GM18907 (cell line): ENCODE measurements at regions not wholly inside any gene's neighbourhood (a gene's known extent, or its start where the extent isn't known, plus 50 kb on each side); places are given as distances from the start of the nearest gene placed in this dataset.

ENCODE experiments used
- ATAC-seq: cut with Tn5 transposase; IDR thresholded peaks from one replicate; pipeline ENCODE4 v1.9.1; 2021; ENCODE audit warnings: mild to moderate bottlenecking, moderate library complexity; ENCODE audit not compliant: unreplicated experiment

DNA sequence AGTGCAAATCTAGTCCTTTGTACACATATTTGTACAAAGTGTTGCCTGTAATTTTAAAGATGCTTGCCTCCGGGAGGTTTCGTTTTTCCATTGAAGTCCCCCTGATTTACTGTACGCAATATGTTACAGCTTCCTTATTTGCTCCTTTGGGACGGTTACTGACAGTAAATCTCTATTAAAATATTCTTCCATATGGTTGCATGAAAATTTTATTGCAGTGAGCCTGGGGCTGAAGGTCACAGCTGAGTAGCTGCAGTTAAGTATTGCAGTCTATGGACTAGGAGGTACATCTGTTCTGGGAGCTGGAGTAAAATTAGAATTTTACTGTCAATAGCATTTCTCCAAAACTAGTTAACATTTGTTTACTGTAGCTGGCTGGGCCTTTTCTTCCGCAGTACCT lies 119.2 kb downstream of the ETAA1 start:
- ATAC-seq, result no peak

DNA sequence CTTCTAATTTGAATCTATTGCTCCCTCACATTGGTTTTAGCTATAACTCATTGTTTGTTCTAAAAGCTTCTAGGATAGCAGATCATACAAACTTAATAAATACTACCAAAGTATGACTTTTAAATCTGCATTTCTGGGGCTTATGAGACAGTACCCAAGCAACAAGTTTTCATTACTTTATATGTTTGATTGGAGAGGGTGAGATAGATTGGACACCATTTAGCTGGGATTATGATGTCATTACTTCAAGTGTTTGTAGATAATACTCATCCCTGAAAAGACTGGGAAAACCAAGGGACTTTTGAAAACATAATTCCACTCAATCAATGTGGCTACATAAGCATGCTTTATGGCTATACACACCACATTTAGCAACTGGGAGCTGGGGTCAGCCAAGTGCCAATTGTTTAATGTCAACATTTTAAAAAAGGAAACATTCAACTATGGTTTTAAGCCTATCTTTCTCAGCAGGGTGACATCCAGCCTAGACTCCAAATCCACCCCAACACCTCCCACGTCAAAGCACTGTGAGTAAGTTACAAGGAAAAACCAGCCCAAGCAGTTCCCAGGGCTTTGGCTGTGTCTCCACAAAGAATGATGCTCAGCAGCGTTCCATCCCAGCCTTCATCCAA lies 119.9 kb downstream of the ETAA1 start:
- ATAC-seq, result no peak

DNA sequence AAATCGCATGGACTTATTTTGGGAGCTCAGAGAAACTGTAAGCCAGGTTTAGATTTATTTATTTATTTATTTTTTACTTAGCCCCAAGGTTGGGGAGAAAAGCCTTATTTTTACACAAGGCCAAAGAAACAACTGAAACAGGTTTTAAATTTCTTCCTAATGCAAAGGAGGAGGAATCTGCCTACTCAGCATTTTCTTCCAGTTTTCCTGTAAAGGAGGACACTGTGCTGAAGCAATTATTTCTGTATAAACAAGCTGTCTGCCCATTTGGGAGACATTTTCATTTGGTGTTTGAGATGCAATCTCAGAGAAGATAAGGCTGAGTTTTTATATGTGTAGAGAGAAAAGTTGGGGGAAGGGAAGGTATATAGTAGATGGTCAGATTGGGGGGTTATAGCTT lies 125.0 kb downstream of the ETAA1 start:
- no peak for ATAC-seq

DNA sequence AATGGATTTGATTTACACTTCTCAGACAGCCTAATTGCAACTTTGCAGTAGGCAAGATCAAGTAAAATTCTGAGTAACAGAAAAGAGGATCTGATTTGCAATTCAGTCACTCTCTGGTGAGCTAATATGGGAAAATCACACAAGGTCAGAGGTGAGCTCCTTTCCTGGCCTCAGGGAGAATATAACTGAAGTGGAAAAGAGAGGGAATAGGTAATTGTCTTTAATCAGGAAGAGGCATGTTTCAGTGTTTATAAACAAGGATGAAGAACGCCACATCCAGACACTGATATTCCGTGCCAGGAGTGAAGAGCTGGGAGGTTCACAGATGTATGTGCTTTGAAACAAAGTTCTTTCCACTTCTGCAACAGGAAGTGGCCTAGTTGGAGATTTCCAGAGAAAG lies 127.1 kb downstream of the ETAA1 start:
- no peak for ATAC-seq

DNA sequence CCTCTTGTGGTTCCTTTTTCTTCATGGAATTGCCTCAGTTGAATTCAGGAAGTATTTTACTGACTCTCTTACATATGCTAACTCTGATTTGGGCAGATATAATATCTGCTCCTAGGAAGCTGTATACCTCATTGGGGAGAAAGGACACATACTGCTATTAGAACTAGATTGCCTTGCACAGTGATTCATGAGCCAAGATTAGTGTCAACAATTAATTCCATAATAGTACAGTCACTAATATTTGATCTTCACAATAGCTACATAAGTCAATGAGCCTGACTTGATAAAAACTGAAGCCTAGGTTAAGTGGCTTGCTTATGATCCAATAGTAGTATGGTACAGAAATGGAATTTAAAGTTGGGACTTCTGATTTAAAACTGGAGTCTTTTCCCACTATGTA lies 127.6 kb downstream of the ETAA1 start:
- ATAC-seq, result no peak

DNA sequence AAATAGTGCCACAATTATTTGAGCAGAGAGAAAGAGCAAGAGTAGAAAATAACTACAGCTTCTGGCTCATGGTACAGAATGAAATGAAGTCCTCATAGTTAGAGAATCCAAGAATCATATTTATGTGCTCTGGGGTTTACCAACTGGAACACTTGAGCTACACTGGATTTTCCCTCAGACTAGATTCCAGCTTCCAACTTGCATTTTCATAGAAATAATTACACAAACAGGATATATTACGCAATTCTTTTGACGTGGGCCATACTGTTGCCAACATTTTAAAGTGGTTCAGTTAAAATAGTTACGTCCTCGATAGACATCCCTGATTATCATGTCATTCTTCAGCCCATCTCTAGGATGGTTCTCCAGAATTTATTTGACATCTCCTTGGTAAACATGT lies 129.2 kb downstream of the ETAA1 start:
- ATAC-seq, result no peak

DNA sequence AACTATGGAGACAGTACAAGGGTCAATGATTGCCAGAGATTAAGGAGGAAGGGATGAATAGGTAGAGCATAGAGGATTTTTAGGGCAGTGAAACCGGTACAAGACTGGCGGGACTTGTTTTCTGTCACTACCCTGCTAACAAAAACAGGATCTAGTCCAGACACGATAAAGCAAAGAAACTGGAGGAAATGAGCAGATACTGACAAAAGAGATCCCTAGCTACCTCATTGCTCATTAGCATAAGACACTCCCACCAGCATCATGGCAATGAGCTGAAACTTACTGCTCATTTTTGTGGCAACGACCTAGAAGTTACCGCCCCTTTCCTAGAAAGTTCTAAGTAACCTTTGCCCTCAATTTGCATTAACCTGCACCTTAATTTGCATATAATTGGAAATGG lies 131.2 kb downstream of the ETAA1 start:
- ATAC-seq, result no peak

DNA sequence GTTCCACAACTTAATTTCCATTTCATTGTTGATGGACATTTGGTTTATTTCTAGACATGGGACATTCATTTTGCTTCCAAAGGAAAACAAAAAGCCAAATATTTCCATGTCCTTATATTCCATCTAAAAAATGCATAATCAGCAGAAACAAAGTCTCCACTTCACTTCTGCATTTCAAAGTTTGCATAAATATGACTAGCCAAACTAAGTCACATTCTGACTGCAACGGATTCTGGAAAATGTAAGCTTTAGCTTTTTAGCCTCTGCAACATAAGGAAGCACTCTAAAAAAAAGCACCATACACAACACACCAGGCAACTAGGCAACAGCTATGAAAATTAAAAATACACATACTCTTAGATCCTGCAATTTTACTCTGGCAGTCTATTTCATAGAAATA lies 135.3 kb downstream of the ETAA1 start:
- ATAC-seq, result no peak

DNA sequence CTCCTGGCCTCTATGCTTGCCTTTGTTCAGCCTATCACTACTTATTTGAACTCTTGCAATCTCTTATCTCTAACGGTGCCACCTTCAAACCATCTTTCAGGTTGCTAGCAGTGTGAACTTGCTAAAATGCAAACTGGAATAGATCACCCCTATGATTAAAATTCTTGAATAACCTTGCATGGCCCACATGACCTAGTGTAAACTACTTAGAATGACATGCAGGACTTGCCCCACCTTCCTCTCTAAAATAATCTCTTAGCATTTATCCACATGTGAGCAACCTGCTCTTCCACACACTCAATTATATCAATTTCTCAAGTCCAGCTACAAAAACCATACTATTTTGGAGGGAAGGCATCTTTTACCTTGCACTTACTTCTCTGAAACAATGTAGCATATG lies 137.6 kb downstream of the ETAA1 start:
- no peak for ATAC-seq

DNA sequence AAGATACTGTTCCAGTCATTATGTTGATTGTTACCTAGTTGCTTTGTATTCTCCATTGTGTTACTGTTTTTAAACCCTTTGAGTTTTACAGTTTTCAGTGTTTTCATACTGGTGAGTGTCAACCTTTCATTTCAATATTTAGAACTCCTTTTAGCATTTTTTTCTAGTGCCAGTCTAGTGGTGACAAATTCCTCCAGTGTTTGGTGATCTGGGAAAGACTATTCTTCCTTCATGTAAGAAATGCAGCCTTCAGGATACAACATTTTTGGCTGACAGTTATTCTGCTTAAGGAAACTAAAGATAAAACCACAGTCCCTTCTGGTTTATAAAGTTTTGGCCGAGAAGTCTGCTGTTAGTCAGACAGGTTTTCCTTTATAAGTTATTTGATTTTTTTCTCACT lies 143.8 kb downstream of the ETAA1 start:
- ATAC-seq, result no peak

DNA sequence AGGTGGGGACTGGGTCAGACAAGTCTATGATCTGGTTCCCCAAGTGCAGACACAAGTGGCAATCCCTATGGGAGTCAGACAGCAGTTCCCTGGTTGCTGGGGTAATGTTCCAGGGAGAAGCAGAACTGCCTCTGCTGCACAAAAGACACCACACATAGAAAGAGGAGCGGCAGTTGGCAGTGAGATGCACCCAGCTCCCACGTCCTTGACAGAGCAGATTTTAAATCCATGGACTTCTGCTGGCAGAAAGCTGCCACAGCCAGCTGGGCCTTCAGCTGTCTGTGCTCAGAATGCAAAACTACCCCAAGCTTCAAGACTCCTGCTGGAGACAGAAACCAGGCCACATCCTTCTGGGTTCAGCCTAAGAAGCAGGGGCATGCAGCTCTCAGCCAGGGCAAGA lies 147.2 kb downstream of the ETAA1 start:
- no peak for ATAC-seq

DNA sequence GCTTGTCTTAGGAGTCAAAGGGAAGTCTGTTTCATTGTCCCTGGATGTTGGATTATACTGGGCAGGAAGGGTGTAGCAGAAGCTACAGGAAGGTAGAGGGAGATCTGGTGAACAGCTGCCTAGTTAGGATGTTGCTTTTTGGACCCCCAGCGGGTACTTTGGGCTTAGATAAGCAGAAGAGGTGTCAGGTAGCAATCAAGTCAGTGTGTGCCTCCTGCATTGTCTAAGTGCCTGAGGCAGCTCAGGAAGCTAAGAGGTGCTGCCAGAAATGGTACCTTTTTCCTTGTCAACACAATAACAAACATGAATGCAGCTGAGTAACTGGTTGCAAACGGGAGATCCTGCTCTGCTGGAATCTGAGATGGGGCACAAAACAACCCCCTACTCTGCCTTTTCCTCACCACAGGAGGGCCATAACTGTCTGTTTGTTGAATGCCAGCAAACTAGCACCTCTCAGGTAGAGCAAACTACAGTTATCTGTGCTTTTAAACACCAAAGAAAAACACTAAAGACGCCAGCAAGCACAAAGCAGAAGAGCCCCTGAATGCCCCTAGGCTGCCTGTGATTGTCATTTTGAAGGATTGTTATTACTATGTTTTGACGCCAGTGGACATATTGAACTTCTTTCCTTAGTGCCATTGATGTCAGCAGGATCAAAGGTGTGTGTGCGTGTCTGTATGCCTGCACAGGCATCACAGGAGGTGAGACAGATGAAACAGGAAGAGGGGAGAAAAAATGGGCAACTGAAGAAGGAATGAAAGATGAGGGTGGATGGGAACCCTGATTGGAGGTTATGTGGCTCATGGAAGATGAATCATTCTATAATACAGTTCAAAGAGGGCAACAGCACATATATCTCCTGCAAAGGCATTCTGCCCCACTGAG lies 151.4 kb downstream of the ETAA1 start:
- no peak for ATAC-seq

DNA sequence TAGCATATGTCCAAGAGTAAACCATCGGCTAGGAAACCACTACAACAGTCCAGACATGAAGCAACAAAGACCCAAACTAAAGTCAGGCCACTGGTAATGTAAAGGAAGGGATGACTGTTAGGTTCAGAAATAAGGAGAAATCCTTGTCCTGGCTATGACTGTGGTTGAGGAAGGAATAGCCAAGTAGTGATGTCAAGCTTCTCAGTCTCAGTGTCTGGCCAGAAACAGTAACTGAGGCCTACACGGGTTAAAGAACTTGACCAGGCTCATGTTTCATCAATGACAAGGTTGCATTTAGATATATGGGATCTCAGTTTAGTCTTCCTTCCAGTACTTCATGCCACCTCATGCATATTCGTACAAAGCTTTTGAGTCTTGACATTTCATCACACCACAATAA lies 162.0 kb downstream of the ETAA1 start:
- no peak for ATAC-seq

DNA sequence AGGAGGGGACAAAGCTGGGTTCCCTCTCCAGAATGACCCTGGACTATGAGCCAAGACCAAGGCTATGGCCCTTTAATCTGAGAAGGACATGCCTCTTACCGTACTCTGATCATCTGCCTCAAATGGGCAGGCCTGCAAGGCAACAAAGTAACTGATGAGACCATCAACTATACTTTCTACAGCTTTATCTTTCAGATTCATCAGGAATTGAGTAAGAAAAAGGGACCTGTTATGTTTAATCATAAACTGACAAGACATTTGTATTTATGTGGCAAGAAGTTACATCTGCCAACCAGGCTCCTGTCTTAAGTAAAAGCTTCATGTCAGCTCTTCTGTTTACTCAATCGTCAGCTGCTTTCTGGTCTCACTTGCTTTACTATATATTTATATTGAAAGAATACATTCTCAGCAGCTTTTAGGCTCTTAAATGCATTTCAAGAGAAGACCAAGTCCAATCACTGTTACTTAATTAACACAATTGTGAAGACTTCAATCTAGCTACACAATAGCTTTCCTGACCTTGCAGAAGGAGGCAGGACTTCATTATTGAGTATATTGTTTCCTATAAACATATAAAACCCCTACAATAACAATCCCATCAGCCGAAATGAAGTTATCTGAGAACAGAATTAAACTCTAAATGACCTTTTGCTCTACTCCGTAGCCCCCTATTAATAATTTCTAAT lies 163.8 kb downstream of the ETAA1 start:
- ATAC-seq, result no peak

DNA sequence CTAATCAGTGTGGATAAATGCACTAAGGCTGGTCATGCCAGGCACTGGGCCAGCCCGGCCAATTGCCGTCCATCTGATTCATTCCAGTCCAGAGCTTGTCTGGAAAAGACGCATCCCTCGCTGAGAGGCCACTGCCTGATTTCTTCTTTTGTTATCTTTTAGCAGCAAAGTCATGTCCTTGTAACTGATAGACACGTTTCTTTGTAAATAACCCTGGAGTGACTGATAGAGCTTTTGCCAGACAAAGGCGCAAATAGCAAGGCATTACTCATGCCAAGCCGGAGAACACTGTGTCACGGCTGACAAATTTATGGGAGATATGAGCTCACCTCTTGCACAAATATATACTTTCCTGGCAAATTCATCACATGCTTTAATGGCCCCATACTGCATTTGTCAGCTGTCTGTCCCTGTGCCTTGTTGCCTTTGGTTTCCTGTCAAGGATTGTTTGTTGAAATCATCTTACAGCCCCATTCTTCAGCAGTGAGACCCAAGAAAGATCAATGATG lies 164.4 kb downstream of the ETAA1 start:
- no peak for ATAC-seq

DNA sequence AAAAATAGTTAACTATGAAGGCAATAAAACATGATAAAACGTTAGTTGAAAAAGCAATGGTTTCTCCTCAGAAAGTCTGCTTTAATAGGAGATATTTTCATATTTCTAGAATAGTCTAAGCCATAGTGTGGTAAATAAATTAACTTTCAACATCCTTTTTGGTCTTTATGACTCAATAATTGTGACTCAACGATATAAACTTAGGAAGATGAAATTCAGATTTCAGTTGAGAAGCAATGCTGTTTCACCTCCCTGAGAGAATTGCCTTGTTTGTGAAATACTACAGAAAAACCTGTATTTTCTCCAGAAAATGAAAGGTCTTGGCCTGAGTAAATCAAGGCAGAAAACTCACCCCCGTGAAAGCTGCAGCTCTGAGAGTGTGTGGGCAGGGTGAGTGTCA lies 166.9 kb downstream of the ETAA1 start:
- ATAC-seq, result no peak

DNA sequence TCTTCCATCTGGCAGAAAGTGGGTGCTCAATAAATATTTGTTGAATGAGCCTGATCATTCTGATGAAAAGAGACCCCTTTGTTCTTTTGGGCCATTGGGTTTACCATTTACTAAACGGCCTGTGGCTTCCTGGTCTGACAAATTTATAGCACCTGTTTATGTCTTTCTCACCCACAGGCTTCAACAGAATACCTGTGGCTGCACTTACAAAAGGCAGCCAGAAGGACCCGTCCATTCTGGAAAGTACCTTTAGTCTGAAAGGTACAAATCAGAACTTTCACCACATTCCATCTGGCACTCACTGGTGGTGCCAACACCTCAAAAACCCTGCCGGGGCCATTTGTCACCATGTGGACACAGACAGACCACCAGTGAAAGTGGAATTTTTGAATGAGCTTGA lies 167.5 kb downstream of the ETAA1 start:
- no peak for ATAC-seq

DNA sequence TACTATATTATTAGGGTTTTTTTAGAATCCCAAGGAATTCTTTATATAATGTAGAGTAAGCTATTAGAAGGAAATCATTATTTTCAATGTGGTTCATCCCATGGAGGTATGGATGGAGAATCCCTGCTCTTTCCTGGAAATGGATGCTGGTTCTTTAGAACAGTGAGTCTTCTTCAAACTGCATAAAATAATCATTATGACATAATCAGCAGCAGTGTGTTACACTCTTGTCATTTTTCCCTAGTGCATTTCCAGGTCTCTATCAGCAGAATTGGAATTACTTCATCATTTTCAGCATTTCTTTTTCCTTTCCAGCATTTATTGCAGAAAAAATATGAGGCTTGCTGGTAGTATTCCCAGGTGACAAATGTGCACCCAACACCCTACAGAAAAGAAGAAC lies 168.1 kb downstream of the ETAA1 start:
- no peak for ATAC-seq

DNA sequence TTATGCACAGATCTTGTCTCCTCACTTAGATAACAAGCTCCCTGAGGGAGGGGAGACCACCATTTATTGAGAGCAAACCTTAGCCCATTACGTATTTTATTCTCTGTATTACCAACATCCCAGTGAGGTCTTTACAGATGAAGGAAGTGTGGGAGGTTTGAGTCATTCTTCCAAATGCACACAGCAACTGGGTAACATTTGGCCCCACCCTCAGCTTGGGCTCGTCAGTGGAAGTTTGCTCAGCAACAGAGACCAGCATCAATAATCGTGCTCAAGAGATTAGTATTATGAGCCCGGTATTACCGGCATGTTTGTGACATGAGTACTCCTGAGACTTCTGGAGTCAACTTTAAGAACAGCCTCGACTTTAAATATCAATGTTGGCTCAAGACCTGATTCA lies 168.6 kb downstream of the ETAA1 start:
- ATAC-seq, result no peak

DNA sequence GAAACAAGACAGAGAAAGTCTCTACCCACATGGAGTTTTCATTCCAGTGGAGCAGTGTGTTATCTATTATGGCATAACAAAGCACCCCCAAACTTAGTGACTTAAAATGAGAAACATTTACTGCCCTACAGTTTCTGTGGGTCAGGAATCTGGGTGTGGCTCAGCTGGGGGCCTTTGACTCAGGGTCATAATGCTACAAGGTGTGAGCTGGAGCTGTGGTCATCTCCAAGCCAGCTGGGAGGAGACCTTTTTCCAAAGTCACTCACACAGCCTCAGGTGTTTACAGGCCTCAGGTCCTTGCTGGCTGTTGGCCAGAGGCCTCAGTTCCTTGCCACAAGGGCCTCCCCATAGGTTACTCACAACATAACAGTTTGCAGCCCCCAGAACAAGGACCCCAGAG lies 169.2 kb downstream of the ETAA1 start:
- no peak for ATAC-seq

DNA sequence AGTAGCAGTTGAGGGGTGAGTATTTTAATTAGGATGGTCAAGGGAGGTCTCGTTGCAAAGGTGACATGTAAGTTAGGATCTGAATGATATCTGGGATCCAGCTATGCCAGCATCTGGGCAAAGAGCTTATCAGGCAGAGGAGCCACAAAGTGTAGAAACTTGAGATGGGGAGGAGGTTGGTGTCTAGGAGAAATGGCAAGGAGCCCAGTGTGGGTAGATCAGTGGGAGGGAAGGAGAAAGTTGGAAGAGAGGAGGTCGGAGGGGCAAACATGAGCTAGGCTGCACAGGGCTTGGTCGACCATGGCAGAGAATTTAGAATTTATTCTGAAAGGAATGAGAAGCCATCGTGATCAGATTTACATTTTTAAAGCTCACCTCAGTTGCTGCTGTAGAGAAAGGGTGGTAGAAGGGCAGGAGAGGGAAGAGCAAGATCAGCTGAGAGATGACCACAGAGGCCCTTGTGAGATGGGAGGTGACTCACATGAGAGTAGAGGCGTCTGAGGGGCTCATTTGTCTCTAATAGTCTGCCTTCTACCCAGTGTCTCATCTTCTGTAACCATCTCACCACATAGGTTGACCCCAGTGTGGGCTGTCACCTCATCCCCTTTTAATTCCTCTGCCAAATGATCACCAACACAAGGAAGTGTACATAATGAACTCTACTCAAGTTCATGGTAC lies 170.0 kb downstream of the ETAA1 start:
- ATAC-seq, result no peak
